GM18907 (cell line): ENCODE measurements at regions not wholly inside any gene's neighbourhood (a gene's known extent, or its start where the extent isn't known, plus 50 kb on each side); places are given as distances from the start of the nearest gene placed in this dataset.

Experiments
- ATAC-seq: cut with Tn5 transposase; IDR thresholded peaks from one replicate; pipeline ENCODE4 v1.9.1; 2021; ENCODE audit warnings: mild to moderate bottlenecking, moderate library complexity; ENCODE audit not compliant: unreplicated experiment

DNA sequence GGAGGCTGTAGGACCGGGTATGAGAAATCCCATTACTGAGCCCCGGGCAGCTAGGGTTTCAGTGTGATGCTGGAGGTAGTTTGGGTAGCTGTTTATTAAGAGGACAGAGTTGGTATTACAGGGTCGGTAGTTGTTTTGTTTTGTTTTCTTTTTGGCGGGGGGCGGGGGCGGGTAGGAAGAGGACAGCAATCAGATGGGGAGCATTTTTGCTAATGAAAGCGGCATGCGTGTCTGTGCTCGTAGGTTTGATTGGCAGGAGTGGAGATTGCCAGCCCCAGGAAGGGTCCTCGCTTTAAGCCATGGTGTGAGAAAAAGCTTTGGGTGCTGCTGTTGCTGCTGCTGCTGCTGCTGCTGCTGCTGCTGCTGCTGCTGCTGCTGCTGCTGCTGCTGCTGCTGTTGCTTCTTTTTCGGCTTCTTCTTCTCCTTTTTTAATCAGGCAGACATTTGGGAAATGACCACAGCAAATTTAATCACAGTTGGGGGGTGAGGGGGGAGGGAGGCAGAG is 498.5 kb upstream of the ZFHX3 start:
- no peak for ATAC-seq

GRCh38 chr16:73545755-73546154 is 497.8 kb upstream of the ZFHX3 start:
- no peak for ATAC-seq

DNA sequence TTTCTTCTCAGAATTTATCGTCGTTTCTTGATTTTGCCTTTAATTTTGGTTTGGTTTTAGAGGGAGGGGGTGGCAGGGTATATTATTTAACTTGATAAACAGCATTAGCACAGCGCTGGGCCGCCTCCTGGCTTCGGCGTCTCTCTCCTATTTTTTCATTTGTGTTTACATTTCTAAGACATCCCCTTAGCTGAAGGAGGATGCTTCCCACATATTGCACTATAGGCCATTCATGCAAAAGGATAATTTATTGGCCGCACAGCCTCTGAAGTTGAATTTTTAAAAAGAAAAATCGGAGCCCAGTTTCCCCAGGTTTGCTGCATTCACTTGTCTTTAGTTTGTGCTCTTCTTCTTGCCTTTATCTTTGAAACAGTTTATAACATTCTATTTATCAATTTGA is 497.4 kb upstream of the ZFHX3 start:
- ATAC-seq = no peak

- ATAC-seq = no peak
These were observed 496.9 kb upstream of the ZFHX3 start for GRCh38 chr16:73544826-73545225.

GRCh38 chr16:73543970-73544599 is 496.2 kb upstream of the ZFHX3 start:
- no peak for ATAC-seq

DNA sequence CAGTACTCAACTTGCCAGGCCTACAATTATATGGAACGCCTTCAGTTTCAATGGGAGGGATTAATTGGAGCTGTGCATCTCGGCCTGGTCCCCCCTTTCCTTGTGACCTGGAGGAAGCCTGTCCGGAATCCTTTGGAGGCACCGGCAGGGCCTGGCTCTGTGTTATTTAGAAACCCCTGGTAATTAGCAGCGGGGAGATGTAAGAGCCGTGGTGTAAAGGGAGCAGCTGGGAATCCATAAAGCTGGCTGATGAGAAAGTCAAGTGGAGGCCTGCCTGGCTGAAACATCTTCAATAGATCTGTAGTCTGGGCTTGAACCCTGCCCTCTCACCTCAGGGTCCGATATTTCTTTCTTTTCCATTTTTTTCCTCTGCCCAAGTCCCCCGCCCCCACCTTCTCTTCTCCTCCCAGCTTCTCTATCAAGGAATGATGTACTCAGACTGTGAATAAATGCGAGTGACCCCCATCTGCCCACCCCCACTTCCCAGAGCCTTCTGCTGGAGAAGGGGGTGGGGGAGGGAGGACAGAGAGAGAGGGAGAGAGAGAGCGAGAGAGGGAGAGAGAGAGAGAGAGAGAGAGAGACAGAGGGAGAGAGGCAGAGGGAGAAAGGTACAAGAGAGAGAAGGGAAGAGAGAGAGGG is 495.5 kb upstream of the ZFHX3 start:
- ATAC-seq = no peak

- no peak for ATAC-seq
These were observed 495.0 kb upstream of the ZFHX3 start for GRCh38 chr16:73542885-73543284.

DNA sequence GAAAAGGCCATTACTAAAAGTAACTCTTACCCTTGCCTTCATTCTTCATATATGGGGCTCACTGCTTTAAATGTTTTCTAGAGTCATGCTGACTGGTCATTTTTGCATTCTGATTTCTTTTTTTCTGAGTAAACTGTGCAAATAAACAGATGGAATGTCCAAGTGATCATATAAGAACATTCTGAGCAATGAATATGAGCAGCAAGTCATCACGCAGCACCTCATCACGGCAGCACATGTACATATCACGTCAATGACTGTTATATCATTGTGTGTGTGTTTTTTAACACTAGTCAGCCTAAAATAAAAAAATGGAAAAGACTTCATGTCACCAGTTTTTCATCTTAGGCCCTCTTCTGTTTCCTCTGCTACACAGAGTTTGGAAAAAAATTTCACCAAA is 490.0 kb upstream of the ZFHX3 start:
- no peak for ATAC-seq

DNA sequence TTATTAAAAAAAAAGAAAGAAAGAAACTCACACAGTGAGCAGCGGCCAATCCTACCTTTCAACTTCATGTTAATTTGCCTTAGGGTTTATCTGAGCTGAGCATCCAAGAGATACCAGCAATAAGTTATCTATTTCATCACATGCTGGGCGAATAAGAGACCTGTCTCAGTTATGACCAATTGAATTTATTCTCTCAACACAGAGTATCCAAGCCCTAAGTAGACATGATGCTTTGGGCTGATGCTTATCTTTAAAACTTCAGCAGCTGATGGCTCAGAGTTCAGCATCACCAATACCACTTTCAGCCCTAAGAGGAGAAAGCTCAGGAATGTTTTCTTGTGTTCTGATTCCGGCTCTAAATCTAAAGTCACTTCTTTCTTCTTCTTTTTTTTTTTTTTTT is 489.0 kb upstream of the ZFHX3 start:
- no peak for ATAC-seq

DNA sequence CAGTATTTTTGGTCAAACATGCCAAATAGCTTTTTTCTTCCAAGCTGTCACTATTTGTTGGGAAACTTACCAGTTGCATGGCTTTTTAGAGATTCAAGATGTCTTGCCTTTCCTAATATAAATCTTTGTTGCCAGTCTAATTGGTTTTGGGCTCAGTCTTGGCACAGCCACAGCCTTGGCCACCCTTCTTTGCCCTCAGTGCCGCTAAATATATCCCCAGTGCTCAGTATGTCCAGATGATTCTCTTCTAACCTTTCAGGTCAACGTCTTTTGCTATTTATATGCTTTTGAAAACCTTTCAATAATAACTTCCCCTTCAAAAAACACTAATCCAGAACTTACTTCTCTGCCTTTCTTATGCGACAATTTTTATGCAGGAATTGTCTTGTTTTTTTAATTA is 483.1 kb upstream of the ZFHX3 start:
- ATAC-seq = no peak

- ATAC-seq = no peak
These were observed 482.6 kb upstream of the ZFHX3 start for GRCh38 chr16:73530529-73530928.

GRCh38 chr16:73529303-73530012 is 481.5 kb upstream of the ZFHX3 start:
- no peak for ATAC-seq

- ATAC-seq = no peak
These were observed 479.3 kb upstream of the ZFHX3 start for GRCh38 chr16:73527187-73527586.

DNA sequence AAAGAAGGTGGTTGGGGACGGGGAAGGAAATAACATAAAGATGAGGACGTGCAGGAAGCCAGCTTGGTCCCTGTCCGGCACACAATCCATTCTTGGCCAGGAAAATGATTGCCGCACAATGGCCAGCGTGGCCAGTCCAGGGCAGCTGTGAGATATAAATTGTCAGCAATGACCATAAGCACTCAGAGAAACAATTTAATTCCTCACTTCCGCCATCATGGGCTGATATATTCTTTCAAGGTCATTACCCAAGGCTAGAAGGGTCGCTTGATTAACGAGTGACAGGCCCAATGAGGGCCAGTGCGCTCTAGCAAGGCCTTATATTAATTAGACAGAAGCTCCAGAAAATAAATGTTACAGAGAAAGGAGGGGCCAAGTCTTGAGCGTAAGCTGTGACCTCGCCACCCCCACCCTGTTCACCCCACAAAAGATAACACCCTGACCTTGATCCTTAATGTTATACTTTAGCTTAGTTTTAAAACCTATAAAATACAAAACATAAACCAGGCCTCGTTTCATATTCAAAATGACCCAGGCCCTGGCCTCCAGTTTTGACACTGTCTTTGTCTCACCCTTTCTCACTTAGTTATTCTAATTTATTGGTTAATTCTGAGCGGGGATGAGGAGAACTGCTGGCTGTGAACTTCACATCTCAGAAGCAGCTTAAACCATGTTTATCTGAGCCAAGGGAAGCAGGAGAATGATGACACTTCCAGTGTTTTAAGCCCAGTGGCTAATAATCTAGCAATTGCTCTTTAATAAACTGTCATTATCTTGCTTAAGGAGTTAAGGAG is 478.3 kb upstream of the ZFHX3 start:
- no peak for ATAC-seq

DNA sequence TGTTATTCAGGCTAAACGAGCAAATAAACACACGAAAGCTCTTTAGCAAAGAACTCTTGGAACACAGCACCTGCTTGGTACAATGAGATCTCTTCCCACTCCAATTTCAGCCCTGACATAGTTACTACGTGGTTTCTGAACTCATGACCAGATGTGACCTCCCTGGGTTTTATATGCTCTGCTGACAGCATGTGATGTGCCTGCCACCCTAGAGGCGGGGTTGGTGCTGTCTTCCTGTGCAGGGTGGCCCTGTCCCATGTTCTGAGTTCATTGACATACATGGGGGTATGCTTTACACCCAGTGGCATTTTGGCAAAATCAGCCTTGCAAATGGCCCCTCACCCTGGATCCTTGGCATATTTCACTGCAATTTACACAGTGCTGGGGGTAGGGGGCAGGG is 475.3 kb upstream of the ZFHX3 start:
- no peak for ATAC-seq

DNA sequence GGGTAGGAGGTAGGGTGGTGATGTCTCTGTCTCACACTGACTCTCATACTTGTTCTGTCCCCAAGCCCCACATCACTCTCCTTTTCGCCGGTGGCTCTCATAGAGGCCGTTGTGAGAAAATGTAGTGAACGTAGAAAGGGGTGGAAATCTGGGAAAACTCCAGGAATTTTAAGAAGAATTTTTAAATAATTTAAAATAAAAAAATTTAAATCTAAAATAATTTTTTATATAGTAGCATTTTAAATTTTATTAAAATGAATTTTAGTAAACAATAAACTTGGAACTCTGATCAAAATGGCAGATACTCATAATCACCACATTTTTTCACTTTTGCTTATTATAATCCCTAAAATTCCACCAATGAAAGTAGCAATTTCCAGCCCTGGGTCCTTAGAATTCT is 473.6 kb upstream of the ZFHX3 start:
- ATAC-seq = no peak

GRCh38 chr16:73515616-73516015 is 467.7 kb upstream of the ZFHX3 start:
- no peak for ATAC-seq

DNA sequence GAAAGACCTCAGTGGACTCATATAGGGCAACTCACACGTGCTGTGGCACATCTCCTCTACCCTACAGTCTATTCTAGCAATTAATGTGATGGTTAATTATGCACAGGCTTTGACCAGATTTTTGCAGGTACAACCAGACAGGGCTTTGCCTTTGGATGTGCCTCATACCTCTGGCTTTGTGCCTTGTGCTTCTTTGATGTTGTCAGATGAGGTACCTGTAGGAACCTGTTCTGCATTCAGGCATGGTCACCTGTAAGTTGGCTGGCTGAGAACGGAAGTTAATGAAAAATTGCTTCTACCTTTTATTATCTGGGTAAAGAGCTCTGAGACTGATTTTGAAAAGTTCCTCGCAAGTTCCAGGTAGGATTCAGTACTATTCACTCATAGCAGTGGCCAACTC is 462.9 kb upstream of the ZFHX3 start:
- no peak for ATAC-seq

- no peak for ATAC-seq
These were observed 458.7 kb upstream of the ZFHX3 start for GRCh38 chr16:73506568-73507056.

DNA sequence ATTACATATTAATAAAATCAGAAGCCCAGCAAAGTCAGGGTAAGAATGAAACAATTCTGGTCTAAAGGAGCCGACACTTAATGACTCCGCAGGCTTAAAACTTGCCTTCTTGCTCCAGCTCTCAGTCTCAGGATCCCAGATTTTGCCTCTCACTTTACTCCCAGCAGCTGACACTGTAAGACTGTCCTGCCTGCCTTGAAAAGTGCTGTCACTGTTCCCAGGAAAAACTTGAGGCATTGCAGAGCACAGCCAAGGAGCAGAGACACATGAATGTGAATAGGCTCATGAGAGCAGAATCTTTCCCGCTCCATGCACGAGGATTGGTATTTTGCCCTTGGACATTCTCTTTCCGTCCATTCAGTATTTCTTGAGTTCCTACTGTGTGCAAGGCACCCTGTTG is 457.6 kb upstream of the ZFHX3 start:
- ATAC-seq = no peak
